ENCODE measurements at regions not wholly inside any gene's neighbourhood (a gene's known extent, or its start where the extent isn't known, plus 50 kb on each side); places are given as distances from the start of the nearest gene placed in this dataset.

GRCh38 chr17:77862890-77863813 lies 95.4 kb upstream of the TNRC6C start:
- DNase-seq (ENCODE audit: extremely low read depth in 1 of 4, low spot score in 3 of 4) = no peak
- ChIA-PET CTCF (ENCODE audit: low intra/inter-chr PET ratio) (no interaction called here), POLR2A (interaction anchor here (0.6 to 1.1 kb wide), 4 partner anchors 12 to 29 kb away, joined by 3 to 4 read pairs (median 3); no protein-coding TSS in a partner anchor)
- Histone ChIP-seq H3K27me3 (ENCODE audit: control insufficient read depth in 2 of 2, insufficient read depth in 2 of 2, low read length in 2 of 2) (peaks cover 8 to 35% of the 10 kb centered on the region in 2 experiments; a peak in 4 of 5 replicates), H4K20me1 (replicated peaks; ENCODE audit: control insufficient read depth, insufficient read depth, low read length) (no peaks in the 10 kb centered on the region; the same call in 1 of the 2 replicates), H3K4me3 (no peak overlapping the region), H3K4me1 (replicated peaks in 1 of 2; ENCODE audit: control insufficient read depth in 2 of 2, insufficient read depth in 2 of 2, low read length in 2 of 2) (peaks cover 0 to 16% of the 10 kb centered on the region in 2 experiments), H3K36me3 (ENCODE audit: control insufficient read depth, insufficient read depth, low read length) (no peaks in the 10 kb centered on the region), H2AFZ (ENCODE audit: low read depth, low read length) (peak overlapping the region; percentile 86), H3K9me3 (replicated peaks; ENCODE audit: control insufficient read depth, insufficient read depth, low read depth, low read length) (no peaks in the 10 kb centered on the region), H3K27ac (ENCODE audit: extremely low read depth, low read depth, low read length) (no peak overlapping the region), H3K9ac (ENCODE audit: insufficient read depth in 1 of 2, low read depth in 2 of 2, low read length in 2 of 2) (peak overlapping the region in 1 of 2 experiments; percentile 47; a peak in 1 of 4 replicates), H3K9me1 (ENCODE audit: control insufficient read depth, insufficient read depth, low read length) (no peaks in the 10 kb centered on the region), H3K4me2 (ENCODE audit: insufficient read depth, low read length) (peak overlapping the region; percentile 34; the same call in 1 of the 2 replicates), H3K79me2 (ENCODE audit: control insufficient read depth, insufficient read depth, low read length) (no peaks in the 10 kb centered on the region)
- no TSS peak for BruUV-seq (replicated peaks)
- no peak for ATAC-seq
- in situ Hi-C loops (cut with MboI) (no loop called here), intact Hi-C loops (cut with micrococcal nuclease) (no loop called here)
- 29% methylated on average over 14 of the region's 14 CpGs for WGBS (ENCODE audit: insufficient coverage, low coverage, missing lambda C conversion rate)
- FAIRE-seq = no peak
- peak; percentile 53; the same call in 1 of the 2 replicates for TF ChIP-seq HDAC2 (IDR thresholded peaks at IDR 0.05)
- TF ChIP-seq CBX8 (IDR thresholded peaks at IDR 0.05; ENCODE audit: borderline replicate concordance, extremely low read depth, low read depth, low read length, poor library complexity, severe bottlenecking) = no peak
- no peak for TF ChIP-seq ZNF780A (CRISPR knock-in tag; IDR thresholded peaks at IDR 0.05)
- TF ChIP-seq ZNF561 (CRISPR knock-in tag; conservative IDR thresholded peaks at IDR 0.05) = no peak
- TF ChIP-seq CREB1 (IDR thresholded peaks at IDR 0.05) = no peak
- no peak for TF ChIP-seq CREB1 (CRISPR knock-in tag; IDR thresholded peaks at IDR 0.05)
- no peak for TF ChIP-seq ZNF217 (CRISPR knock-in tag; IDR thresholded peaks at IDR 0.05)
- no peak for TF ChIP-seq HBP1 (CRISPR knock-in tag; IDR thresholded peaks at IDR 0.05)
- TF ChIP-seq FOXJ3 (CRISPR knock-in tag; IDR thresholded peaks at IDR 0.05) = no peak
- no peak for TF ChIP-seq ZNF644 (tag; IDR thresholded peaks at IDR 0.05; ENCODE audit: low read depth)
- TF ChIP-seq CXXC5 (CRISPR knock-in tag; IDR thresholded peaks at IDR 0.05) = no peak
- TF ChIP-seq ZNF76 (CRISPR knock-in tag; IDR thresholded peaks at IDR 0.05; ENCODE audit: borderline replicate concordance) = 0 out of 2 replicates have a peak, but pooled peaks have one; percentile 39
- 0 out of 2 replicates have a peak, but pooled peaks have one; percentile 60 for TF ChIP-seq NR1H2 (CRISPR knock-in tag; IDR thresholded peaks at IDR 0.05)
- TF ChIP-seq DLX4 (CRISPR knock-in tag; IDR thresholded peaks at IDR 0.05) = no peak
- no peak for TF ChIP-seq KDM4B (IDR thresholded peaks at IDR 0.05; ENCODE audit: borderline replicate concordance in 2 of 2, low read depth in 1 of 2)
- TF ChIP-seq ETV1 (tag; conservative IDR thresholded peaks at IDR 0.05; ENCODE audit: low read depth) = no peak
- no peak for TF ChIP-seq ZSCAN29 (IDR thresholded peaks at IDR 0.05)
- TF ChIP-seq RBM25 (IDR thresholded peaks at IDR 0.05; ENCODE audit: low read depth, low read length, severe bottlenecking) = peak; percentile 93
- TF ChIP-seq SMAD3 (CRISPR knock-in tag; conservative IDR thresholded peaks at IDR 0.05) = no peak
- TF ChIP-seq NCOR1 (IDR thresholded peaks at IDR 0.05) = no peak
- TF ChIP-seq SMARCA5 (IDR thresholded peaks at IDR 0.05) = peak; percentile 79
- no peak for TF ChIP-seq ZNF253 (CRISPR knock-in tag; conservative IDR thresholded peaks at IDR 0.05)
- TF ChIP-seq NELFE (IDR thresholded peaks at IDR 0.05; ENCODE audit: insufficient read depth, insufficient read length) = no peak
